ENCODE measurements at regions not wholly inside any gene's neighbourhood (a gene's known extent, or its start where the extent isn't known, plus 50 kb on each side); places are given as distances from the start of the nearest gene placed in this dataset.

DNA sequence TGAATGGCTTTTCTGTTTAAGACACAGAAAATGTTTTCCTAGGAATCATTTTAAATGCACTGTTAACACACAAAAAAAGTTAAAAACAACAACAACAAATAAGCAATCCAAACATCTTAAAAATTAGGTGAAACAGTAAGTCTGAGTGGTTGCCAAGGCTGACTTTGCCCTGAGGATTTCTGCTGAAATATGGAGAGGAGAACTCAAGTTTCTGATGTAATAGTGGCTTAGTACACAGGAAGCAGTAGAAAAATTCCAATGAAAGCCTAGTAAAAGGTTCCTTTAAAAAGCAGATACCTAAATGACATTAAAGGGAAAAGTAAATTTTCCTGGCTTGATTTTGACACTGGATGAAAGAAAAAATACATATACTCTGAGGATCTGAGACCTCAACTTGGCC lies 184.2 kb downstream of the EPM2A start:
- no peak for TF ChIP-seq POLR2A (IDR thresholded peaks at IDR 0.05)
- TF ChIP-seq, protein P1, sequence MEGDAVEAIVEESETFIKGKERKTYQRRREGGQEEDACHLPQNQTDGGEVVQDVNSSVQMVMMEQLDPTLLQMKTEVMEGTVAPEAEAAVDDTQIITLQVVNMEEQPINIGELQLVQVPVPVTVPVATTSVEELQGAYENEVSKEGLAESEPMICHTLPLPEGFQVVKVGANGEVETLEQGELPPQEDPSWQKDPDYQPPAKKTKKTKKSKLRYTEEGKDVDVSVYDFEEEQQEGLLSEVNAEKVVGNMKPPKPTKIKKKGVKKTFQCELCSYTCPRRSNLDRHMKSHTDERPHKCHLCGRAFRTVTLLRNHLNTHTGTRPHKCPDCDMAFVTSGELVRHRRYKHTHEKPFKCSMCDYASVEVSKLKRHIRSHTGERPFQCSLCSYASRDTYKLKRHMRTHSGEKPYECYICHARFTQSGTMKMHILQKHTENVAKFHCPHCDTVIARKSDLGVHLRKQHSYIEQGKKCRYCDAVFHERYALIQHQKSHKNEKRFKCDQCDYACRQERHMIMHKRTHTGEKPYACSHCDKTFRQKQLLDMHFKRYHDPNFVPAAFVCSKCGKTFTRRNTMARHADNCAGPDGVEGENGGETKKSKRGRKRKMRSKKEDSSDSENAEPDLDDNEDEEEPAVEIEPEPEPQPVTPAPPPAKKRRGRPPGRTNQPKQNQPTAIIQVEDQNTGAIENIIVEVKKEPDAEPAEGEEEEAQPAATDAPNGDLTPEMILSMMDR (IDR thresholded peaks at IDR 0.05), result no peak

Data from upper lobe of left lung (tissue), 4 donors.